HG03565 (cell line): ENCODE measurements at regions not wholly inside any gene's neighbourhood (a gene's known extent, or its start where the extent isn't known, plus 50 kb on each side); places are given as distances from the start of the nearest gene placed in this dataset.
"Not testable (repeated sequence)": the region's sequence is repeated elsewhere in the genome, so short reads cannot be mapped to it uniquely, and the experiment has no call there.

Source experiments
- ATAC-seq: cut with Tn5 transposase; IDR thresholded peaks from one replicate; pipeline ENCODE4 v1.9.1; 2021; ENCODE audit warnings: mild to moderate bottlenecking, moderate library complexity; ENCODE audit not compliant: unreplicated experiment

DNA sequence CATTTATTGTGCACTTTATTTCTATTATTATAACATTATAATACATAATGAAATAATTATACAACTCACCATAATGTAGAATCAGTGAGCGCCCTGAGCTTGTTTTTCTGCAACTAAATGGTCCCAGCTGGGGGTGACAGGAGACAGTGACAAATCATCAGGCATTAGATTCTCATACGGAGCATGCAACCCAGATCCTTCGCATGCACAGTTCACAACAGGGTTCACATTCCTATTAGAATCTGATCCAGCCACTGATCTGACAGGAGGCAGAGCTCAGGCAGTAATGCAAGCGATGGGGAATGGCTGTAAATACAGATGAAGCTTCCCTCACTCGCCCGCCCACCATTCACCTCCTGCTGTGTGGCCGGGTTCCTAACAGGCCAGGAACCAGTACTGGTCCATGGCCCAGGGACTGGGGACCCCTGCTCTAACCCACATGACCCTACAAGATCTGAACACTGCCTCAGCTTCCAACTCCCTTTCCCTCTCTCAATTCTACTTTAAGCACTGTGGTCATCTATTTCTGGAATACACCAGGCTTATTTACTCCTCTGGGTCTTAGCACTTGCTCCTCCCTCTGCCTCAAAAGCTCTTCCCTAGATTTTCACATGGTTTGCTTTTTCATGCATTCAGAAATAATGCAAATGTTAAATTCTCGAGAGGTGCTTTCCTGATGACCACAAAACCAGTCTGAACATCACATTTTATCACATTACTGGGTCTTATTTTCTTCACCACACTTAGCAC lies 166.8 kb upstream of the HCCS start:
- ATAC-seq: no peak

DNA sequence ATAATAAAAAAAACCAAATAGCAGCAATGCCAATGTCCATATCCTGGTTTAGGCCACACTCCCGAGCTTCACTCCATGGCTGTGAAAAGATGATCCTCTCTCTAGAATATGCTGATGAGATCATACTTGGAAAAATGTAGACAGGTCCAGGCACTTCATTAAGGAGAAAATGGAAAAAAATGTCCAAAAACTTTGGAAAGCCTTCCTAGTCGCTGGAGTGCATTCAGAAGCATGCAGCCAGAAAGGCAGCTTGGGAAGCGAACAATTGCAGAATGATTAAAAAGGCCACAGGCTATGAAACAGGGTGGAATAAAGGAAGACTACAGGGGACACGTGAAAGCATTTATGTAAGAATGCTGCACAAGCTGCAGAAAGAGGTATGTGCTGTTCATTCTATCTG lies 165.6 kb upstream of the HCCS start:
- ATAC-seq: no peak

DNA sequence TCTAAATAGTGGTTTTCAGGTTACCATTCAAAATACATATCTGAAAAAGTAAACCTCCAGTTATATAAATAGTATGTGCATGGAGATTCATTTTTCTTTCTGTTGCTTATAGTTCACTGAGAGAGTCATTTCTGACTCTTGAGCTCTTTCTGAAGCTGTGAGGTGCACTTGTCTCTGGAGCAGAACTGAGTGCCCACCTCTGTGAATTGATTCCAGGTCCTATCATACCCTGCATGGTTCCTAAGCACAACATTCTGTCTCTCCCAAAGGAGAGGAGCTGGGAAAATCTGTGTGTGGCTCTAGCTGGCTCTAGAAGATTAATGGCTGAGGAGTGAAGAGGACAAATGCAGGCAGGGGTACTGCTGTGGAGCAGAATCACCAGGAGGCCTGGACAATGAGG lies 161.6 kb upstream of the HCCS start:
- ATAC-seq: no peak

DNA sequence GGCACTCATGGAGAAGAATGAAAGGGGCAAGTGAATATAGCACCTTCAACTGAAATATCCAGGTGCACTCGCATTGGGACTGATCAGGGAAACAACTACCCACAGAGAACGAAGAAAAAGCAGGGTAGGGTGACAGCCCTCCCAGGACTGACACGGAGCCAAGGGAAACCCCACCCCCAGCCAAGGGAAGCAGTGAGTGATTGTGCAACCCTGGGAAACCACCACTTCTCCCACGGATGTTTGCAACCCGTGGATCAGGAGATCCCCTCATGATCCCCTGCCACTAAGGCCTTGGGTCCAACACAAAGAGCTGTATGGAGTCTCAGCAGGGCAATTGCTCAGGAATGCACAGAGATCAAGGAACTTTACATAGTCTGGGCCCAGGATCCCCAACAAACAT lies 158.5 kb upstream of the HCCS start:
- ATAC-seq: no peak

DNA sequence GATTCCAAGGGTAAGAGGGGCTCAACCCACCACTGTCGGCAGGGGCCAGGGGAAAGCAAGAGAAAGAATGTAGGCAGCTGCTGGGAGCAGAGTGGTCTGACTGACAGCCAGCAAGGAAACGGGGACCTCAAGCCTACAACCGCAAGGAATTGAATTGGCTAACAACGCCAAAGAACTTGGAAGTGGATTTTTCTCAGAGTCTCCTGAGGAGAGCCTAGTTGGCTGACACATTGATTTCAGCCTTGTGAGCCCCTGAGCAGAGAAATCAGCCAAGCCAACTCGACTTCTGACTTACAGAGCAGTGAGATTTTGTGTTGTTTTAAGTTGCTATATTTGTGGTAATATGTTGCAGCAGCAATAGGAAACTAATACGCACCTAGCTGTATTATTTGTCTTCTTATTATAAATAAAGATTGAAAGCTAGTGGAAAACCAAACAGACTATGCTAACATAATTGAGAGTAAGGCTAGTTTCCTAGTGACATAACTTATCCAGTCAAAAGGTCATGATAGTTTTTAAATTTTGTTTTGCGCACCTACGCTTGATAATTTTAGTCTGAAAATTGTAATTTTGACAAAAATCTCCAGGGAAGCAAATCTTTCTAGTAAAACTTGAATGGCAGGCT lies 145.8 kb upstream of the HCCS start:
- no peak for ATAC-seq

DNA sequence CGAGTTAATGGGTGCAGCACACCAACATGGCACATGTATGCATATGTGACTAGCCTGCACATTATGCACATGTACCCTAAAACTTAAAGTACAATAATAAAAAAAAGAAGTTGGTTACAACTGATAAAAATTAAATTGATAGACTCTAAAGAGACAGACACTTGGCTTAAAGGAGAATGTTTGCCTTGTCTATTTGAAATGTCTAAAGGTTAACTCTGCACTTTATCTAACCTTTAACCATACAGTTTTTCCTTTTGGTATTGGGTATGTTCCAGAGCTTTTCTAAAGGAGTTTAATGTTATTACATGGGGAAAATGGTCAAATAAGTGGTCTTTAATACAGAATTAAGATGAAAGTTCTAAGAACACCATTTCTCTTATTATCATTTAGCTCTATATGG lies 145.1 kb upstream of the HCCS start:
- no peak for ATAC-seq

DNA sequence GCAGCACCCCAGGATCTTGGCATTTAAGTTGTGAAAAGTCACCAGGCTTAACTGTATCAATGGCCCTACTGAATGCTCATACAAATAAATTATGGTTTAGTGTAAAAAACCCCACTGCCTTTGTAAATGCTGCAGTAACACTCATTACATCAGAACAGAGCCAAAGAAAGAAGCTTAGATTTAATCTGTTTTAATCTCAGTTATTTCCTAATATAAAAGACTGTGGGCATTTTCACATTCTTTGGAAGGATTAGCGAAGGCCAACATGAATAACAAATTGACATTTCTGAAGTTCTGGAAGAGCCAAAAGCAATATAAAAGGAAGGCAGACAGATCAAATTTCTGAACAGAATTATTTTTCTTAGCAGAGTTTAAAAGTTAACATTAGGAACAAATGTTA lies 140.0 kb upstream of the HCCS start:
- no peak for ATAC-seq

DNA sequence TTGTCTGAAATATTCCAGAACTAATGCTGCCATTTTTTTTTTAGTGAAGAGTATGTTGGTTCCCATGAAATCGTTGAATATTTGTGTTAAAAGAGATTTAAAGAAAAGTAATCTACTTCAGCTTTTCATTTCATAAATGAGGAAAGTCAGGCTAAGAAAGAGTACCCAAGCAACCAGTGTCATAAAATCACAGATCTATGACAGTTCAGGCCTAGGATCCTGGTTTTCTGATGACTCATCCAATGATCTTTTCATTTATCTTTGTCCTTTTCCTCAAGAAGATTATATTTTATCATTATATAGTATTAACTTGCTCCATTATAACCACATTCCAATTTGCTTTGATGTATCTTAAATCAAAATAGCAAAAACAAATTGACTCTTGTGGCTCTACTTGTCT lies 139.4 kb upstream of the HCCS start:
- no peak for ATAC-seq

DNA sequence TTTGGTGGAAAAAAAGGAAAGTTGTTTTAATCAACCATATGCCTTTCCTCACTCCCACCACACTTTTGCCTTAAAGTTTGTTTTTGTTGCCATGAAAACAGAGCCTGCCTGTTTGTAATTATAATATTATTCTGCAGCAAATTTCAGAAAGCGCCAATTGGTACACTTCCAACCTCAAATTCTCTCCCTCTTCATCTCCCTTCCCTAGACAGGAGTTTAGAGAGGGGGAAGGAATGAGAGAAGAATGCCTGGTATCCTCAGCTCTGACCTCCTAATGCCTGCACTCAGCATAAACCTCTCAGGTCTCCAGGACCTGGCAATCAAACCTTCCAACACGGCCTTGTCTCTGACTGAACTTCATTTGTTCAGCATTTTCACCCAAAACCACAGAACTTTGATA lies 138.4 kb upstream of the HCCS start:
- no peak for ATAC-seq

DNA sequence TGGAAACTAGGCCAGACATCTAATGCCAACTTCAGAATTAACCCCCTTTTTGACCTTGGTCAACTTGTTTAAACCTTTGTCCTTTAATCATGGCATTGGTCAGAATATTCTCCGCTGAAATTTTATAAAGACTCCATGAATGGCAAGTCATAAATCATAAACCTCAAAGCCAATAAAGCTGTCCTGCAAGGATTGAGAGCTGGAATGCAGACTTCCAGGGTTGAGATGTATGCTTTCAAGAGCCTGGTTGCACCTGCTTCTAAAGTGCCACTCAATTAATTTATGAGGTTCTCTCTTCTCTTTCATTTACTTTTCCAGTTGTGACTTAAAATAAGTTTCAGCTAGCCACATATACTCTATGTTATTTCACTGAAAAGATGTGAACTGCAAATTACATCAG lies 136.2 kb upstream of the HCCS start:
- ATAC-seq: no peak

DNA sequence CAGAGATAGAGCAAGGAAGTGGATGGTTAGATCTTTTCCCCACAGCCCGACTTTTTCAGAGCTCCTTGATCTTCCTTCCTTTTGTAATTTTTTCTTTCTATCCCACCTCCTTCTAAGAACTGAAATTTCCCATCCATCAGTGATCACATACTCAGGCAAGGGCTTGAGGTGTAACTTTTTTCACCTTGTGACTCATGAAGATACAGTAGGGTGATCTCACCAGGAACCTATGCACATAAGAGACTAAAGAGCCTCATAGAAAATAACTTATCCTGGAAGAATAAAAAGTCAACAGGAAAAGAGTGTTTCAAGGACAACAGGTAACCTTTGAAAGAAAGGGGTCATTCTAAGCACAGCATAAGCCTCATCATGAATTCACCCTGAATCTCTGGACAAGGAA lies 131.2 kb upstream of the HCCS start:
- no peak for ATAC-seq

DNA sequence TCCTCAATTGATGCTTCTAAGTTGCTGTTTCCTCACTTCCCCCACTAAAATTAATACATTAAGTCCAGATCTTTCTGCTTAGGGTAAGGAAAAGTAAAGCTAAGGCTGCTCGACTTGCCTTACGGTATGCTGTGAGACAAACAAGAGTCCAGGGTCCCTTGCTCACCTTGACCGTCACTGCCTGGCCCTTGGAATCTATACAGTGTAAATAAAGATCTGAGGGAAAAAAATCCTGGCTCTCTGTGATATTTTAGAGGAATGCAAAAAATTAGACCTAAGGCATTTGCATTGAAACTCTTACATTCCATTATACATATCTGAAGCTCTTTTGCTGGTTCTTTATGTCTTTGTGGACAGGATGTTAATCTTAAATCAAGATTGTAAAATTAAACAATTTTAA lies 129.6 kb upstream of the HCCS start:
- no peak for ATAC-seq

DNA sequence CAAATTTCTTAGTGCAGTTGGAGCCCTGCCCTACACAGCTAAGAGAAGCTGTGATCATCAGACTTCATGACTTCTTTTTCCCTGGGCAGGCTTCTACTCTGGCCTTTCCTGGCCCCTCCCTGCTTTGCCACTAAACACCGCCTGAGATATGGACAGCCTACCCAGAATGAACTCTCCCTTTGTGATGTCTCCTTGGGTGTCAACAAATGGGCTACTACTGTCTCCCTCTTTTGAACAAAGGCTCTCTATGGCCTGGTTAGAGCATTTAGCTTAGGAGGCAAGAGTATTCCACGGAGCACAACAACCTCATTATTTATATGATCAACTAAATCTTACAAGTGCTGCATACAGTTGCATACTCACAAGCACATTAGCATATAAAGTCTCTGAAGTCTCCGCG lies 127.6 kb upstream of the HCCS start:
- ATAC-seq: no peak

DNA sequence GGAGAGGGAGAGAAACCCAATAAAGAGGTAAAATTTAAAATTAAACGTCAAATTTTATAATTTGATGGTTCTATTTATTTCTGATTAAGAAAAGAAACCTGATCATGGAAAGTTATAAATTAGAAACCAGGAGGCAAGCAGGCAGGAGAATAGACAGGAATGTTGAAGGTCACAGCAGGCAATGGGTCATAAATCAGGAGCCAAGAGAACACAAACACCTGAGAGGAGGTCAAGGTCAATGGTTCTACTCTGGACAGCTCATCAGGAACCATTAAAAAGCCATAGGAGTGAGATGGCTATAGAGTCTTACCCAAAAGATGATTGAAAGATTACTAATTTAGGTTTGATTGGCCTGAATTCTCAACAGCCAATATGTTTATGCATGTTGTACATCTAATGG lies 126.9 kb upstream of the HCCS start:
- ATAC-seq: no peak

DNA sequence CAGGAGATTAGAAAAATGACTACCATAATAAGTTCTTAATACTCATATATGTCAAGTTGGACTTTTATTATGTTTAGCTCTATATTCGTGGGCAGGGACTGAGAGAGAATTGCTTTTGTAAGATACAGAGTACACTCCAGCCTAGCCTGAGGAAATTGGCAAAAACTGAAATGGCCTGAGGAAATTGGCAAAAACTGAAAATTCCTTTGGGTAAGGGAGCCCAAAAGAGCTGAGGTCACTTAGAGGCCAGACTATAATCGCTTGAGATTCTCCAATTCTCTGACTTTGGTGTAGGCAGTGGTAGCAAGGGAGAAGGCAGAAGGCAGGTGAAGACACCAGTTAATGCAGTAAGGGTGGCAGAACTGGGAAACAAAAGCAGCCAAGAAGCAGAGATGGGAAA lies 124.5 kb upstream of the HCCS start:
- no peak for ATAC-seq

DNA sequence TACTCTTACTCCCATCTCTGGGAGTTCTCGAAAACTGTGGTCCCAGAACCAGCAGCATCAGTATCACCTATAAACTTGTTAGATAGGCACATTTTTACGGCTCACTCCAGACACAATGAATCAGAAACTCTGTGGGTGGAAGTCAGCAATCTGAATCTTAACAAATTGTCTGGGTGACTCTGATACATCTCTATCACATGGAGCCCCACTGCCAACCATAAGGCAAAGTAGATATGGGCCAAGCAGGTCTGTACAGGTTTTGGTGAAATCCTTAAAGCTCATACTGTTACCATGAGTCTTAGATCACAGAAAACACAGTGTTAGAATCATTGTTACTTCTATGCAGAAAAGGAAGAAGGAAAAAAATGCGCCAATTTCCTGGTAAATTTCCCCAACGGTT lies 122.5 kb upstream of the HCCS start:
- no peak for ATAC-seq

DNA sequence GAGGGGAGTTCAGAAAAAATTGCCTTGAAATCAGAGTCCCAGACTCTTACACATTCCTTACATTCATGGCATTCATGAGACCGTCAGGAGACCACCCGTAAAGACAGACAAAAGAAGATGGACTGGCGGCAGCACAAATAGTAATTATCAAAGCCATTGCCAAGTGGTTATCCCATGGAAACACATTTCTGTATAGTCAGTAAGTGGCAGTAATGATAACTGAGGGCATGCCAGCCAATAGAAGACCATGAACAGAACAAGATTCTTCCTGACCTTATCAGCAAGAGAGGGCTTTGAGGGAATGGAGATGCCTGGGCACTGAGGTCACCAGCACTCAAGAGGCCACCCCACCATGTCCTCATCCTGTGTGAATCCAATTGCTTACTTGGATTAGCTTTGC lies 121.7 kb upstream of the HCCS start:
- no peak for ATAC-seq

DNA sequence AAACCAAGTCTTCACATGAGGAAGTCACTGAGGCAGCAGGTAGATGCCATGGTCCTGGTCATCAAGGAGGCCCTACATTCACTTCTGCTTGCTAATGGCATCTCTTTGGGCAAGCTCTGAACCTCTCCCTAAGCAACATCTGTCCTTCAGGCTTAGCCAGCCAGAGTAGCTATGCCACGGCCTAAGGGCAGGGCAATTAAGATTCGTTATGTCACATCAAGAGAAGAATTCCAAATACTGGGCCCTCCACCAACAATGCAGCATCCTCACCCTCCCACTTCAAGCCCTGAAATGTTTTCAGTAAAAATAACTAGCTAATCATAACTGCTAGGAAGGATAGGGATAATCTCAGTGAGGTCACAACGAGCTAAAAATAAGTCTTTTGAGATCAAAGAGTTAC lies 120.7 kb upstream of the HCCS start:
- ATAC-seq: no peak

DNA sequence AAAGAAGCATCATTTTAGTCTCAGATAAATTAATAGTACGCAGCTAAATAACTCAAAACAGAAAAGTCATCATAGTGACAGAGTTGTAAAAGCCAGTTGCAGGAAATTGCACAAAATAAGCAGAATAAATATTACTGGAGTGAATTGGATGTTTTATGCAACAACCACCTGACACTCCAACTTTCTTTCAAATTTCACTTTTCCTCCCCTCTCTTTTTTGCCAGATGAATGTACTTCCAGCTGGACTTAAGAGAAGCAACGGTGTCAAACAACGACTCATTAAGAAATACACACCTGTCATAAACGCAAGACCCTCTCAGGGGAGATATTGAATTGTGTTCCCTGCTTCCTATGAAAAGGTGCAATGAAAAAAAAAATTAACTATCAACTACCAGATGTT lies 120.2 kb upstream of the HCCS start:
- ATAC-seq: no peak

DNA sequence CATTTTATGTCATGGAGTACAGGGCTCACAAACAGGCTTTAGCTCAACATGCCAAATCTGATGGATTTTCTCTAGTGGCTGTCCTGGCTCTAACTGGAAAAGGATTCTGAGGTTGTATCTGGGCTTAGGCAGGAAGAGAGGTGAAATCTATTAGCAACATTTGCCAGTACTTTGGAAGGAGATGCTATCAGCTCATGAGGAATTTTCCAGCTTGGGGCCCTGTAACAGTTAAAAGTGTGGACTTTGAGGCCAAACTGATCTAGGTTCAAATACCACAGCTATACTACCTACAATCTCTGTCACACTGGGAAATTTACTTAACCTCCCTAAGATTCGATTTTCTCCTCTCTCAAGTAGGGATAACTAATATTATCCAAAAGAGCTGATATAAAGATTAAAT lies 119.0 kb upstream of the HCCS start:
- ATAC-seq: no peak

DNA sequence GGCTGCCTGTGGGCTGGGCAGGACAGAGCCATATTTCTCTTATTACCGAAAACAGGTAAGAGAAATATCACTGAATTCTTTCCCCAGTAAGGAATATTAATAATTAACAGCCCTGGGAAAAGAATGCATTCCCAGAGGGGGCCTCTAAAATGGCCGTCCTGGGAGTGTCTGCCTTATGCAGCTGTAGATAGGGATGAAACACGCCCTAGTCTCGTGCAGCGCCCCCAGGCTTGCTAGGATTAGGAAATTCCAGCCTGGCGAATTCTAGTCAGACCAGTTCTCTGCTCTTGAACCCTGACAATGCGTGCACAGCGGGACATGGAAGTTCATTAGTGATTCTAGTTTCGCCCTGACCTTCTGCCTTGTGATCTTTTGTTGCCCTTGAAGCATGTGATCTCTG lies 104.1 kb upstream of the HCCS start:
- ATAC-seq: not testable (repeated sequence)

DNA sequence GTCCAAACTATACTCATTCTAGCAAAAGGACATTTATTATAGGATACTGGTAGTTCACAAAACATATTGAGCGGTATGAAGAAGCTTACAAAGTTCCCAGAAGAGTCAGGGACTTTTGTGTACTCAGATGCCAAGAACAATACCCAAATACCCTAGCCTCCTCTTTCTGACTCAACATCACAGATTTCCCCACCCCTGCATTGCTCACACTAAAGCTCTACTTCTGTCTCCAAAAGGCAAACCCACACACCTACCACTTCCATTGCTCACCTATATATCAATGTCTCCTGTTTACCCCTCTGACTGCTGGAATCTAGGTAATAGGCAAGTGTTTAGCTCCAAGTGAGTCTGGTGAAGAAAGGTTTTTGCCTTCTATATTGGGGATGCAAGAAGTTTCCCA lies 100.7 kb upstream of the HCCS start:
- no peak for ATAC-seq

DNA sequence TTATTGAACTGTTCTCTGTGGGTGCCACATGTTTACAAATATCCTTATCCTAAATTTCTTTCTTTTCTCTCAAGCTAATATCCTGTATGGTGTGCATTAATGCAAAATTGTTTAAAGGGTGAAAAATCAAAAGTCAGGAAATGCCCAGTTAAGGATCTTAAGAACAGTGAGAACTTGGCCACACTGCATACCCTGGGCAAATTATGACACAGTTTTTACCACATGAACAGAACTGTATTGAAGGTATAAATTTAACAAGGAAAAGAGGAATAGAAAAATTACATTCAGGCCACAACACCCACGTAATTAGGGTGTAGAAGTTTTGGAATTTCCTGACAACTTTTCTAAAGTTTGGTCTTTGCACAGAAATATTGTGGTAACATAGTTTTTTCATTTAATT lies 94.4 kb upstream of the HCCS start:
- no peak for ATAC-seq
